ENCODE measurements at regions not wholly inside any gene's neighbourhood (a gene's known extent, or its start where the extent isn't known, plus 50 kb on each side); places are given as distances from the start of the nearest gene placed in this dataset.

- Histone ChIP-seq H3K4me3 (ENCODE audit: low read length, poor library complexity, severe bottlenecking) (no peak overlapping the region), H3K4me1 (ENCODE audit: insufficient read depth, low read length, poor library complexity, severe bottlenecking) (no peaks in the 10 kb centered on the region), H3K9me3 (ENCODE audit: insufficient read depth, low read depth, low read length) (no peaks in the 10 kb centered on the region), H3K36me3 (ENCODE audit: insufficient read depth, low read length) (no peaks in the 10 kb centered on the region), H3K4me2 (ENCODE audit: low read depth, low read length, poor library complexity, severe bottlenecking) (no peak overlapping the region), H3K27me3 (ENCODE audit: insufficient read depth, low read length, poor library complexity, severe bottlenecking) (no peaks in the 10 kb centered on the region), H3K9me2 (replicated peaks; ENCODE audit: low read depth, low read length) (no peaks in the 10 kb centered on the region), H4K20me1 (ENCODE audit: insufficient read depth, low read length, poor library complexity, severe bottlenecking) (no peaks in the 10 kb centered on the region), H2AFZ (ENCODE audit: low read length) (no peak overlapping the region), H3K79me2 (ENCODE audit: insufficient read depth, low read length) (no peaks in the 10 kb centered on the region), H3K9ac (ENCODE audit: low read depth, low read length, poor library complexity, severe bottlenecking) (no peak overlapping the region), H3F3A (ENCODE audit: low read depth) (no peaks in the 10 kb centered on the region)
- TF ChIP-seq EZH2phosphoT487 (IDR thresholded peaks at IDR 0.05; ENCODE audit: borderline replicate concordance) (no peak), CTCF (conservative IDR thresholded peaks at IDR 0.05; ENCODE audit: low read length) (no peak)
Observed at GRCh38 chr20:24833592-24833991, 115.5 kb upstream of the CST7 start.

GRCh38 chr20:24834310-24834709 is 114.8 kb upstream of the CST7 start:
- Histone ChIP-seq H3K27me3 (ENCODE audit: insufficient read depth, low read length, poor library complexity, severe bottlenecking) (no peaks in the 10 kb centered on the region), H3K9ac (ENCODE audit: low read depth, low read length, poor library complexity, severe bottlenecking) (no peak overlapping the region), H3K9me3 (ENCODE audit: insufficient read depth, low read depth, low read length) (no peaks in the 10 kb centered on the region), H3K4me1 (ENCODE audit: insufficient read depth, low read length, poor library complexity, severe bottlenecking) (no peaks in the 10 kb centered on the region), H4K20me1 (ENCODE audit: insufficient read depth, low read length, poor library complexity, severe bottlenecking) (no peaks in the 10 kb centered on the region), H3K79me2 (ENCODE audit: insufficient read depth, low read length) (no peaks in the 10 kb centered on the region), H3K36me3 (ENCODE audit: insufficient read depth, low read length) (no peaks in the 10 kb centered on the region), H3K9me2 (replicated peaks; ENCODE audit: low read depth, low read length) (no peaks in the 10 kb centered on the region), H3K4me2 (ENCODE audit: low read depth, low read length, poor library complexity, severe bottlenecking) (no peak overlapping the region), H2AFZ (ENCODE audit: low read length) (no peak overlapping the region), H3F3A (ENCODE audit: low read depth) (no peaks in the 10 kb centered on the region), H3K4me3 (ENCODE audit: low read length, poor library complexity, severe bottlenecking) (no peak overlapping the region)
- no peak for TF ChIP-seq EZH2phosphoT487 (IDR thresholded peaks at IDR 0.05; ENCODE audit: borderline replicate concordance)
- TF ChIP-seq CTCF (conservative IDR thresholded peaks at IDR 0.05; ENCODE audit: low read length) = peak; percentile 46

GRCh38 chr20:24835195-24835594 is 113.9 kb upstream of the CST7 start:
- no peaks in the 10 kb centered on the region for H3K27me3 ChIP-seq (ENCODE audit: insufficient read depth, low read length, poor library complexity, severe bottlenecking)
- H3K4me3 ChIP-seq (ENCODE audit: low read length, poor library complexity, severe bottlenecking) = no peak overlapping the region
- no peaks in the 10 kb centered on the region for H3K9me2 ChIP-seq (replicated peaks; ENCODE audit: low read depth, low read length)
- H2AFZ ChIP-seq (ENCODE audit: low read length) = no peak overlapping the region
- no peaks in the 10 kb centered on the region for H4K20me1 ChIP-seq (ENCODE audit: insufficient read depth, low read length, poor library complexity, severe bottlenecking)
- no peaks in the 10 kb centered on the region for H3K9me3 ChIP-seq (ENCODE audit: insufficient read depth, low read depth, low read length)
- no peak for TF ChIP-seq CTCF (conservative IDR thresholded peaks at IDR 0.05; ENCODE audit: low read length)
- TF ChIP-seq EZH2phosphoT487 (IDR thresholded peaks at IDR 0.05; ENCODE audit: borderline replicate concordance) = no peak
- no peaks in the 10 kb centered on the region for H3K4me1 ChIP-seq (ENCODE audit: insufficient read depth, low read length, poor library complexity, severe bottlenecking)
- no peaks in the 10 kb centered on the region for H3K79me2 ChIP-seq (ENCODE audit: insufficient read depth, low read length)
- H3F3A ChIP-seq (ENCODE audit: low read depth) = no peaks in the 10 kb centered on the region
- H3K9ac ChIP-seq (ENCODE audit: low read depth, low read length, poor library complexity, severe bottlenecking) = no peak overlapping the region
- H3K4me2 ChIP-seq (ENCODE audit: low read depth, low read length, poor library complexity, severe bottlenecking) = no peak overlapping the region
- H3K36me3 ChIP-seq (ENCODE audit: insufficient read depth, low read length) = no peaks in the 10 kb centered on the region

All from Loucy (cell line).